ENCODE measurements at regions not wholly inside any gene's neighbourhood (a gene's known extent, or its start where the extent isn't known, plus 50 kb on each side); places are given as distances from the start of the nearest gene placed in this dataset.

DNA sequence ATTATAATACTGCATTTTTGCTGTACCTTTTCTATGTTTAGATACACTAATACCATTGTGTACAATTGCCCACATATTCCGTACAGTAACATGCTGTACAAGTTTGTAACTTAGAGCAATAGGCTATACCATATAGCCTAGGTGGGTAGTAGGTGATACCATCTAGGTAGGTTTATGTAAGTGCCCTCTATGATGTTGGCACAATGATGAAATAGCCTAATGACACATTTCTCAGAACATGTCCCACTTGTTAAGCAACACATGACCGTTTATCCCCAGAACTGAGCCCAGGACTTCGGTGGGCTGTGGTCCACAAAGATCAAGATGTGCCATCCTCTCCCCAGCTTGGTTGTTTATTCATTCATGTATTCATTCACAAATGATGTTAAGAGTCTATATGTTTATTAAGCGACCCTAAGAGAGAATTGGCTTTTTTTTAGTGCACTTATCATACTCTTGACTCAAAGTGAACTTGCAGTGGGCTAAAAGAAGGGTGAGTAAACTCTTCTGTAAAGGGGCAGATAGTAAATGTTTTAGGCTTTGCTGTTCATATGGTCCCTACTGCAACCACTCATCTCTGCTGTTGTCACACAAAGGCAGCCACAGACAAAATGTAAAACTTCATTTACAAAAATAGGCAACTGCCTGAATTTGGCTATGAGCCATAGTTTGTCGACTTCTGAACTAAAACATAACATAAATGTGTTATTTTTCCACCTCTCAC lies 110.8 kb downstream of the NDUFA12 start:
- 62 to 71% methylated on average over 5 of the region's 5 CpGs for WGBS, 2 donors

DNA sequence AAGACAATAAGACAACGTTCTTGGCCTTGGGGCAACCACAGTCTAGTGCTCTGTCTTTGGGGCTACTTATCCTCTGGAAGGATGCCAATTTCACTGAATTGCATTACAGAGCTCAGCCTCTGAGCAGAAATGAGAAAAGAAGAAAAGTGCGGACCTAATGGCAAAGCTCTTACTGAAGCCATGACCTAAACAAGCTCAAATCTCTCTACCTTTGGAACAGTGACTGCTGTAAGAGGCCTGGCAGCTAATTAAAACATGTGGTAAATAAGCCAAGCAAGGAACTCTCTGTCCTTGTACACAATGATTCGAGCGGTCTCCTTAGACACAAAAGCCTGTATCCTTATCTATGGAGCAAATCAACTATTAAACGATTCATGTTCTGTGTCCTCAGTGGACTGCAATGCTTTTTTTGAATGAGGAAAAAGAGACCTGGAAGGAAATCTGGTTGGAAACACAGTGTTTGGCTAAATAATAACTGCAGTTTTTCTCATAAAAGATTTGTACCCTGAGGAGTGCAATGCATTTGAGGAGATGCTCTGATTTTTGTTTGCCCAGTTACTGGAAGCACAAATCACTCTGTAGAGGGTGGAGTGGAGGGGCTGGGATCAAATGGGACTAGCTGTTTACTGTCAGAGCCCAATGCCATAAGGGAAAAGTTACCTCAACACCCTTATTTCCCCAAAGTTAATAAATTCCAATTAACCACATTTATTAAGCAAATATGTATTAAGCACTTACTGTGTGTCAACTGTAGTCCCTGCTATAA lies 113.9 kb downstream of the NDUFA12 start:
- 39 to 44% methylated on average over 5 of the region's 5 CpGs for WGBS, 2 donors
- Histone ChIP-seq H3K27me3 (no peaks in the 10 kb centered on the region), H3K9me3 (no peaks in the 10 kb centered on the region), H3K27ac (no peak overlapping the region), H3K4me1 (peaks cover 5 to 9% of the 10 kb centered on the region in 2 donors), H3K36me3 (no peaks in the 10 kb centered on the region), H3K4me3 (replicated peaks in 1 of 3) (no peak overlapping the region)
- TF ChIP-seq, protein P1, sequence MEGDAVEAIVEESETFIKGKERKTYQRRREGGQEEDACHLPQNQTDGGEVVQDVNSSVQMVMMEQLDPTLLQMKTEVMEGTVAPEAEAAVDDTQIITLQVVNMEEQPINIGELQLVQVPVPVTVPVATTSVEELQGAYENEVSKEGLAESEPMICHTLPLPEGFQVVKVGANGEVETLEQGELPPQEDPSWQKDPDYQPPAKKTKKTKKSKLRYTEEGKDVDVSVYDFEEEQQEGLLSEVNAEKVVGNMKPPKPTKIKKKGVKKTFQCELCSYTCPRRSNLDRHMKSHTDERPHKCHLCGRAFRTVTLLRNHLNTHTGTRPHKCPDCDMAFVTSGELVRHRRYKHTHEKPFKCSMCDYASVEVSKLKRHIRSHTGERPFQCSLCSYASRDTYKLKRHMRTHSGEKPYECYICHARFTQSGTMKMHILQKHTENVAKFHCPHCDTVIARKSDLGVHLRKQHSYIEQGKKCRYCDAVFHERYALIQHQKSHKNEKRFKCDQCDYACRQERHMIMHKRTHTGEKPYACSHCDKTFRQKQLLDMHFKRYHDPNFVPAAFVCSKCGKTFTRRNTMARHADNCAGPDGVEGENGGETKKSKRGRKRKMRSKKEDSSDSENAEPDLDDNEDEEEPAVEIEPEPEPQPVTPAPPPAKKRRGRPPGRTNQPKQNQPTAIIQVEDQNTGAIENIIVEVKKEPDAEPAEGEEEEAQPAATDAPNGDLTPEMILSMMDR (IDR thresholded peaks at IDR 0.05): no peak
- TF ChIP-seq POLR2A (IDR thresholded peaks at IDR 0.05): no peak
- intact Hi-C loops (cut with DNase I): no loop called here
- no peak for DNase-seq

More for the DNA sequence above, 110.8 kb downstream of the NDUFA12 start:
- no peak overlapping the region for H3K27ac ChIP-seq
- intact Hi-C loops (cut with DNase I): no loop called here
- TF ChIP-seq POLR2A (IDR thresholded peaks at IDR 0.05): no peak
- TF ChIP-seq, protein P1 (IDR thresholded peaks at IDR 0.05): no peak
- no peaks in the 10 kb centered on the region for H3K36me3 ChIP-seq
- no peak for DNase-seq
- no peaks in the 10 kb centered on the region for H3K9me3 ChIP-seq
- peaks cover 5 to 9% of the 10 kb centered on the region in 2 donors for H3K4me1 ChIP-seq
- no peaks in the 10 kb centered on the region for H3K27me3 ChIP-seq
- H3K4me3 ChIP-seq (replicated peaks in 1 of 3): no peak overlapping the region

DNA sequence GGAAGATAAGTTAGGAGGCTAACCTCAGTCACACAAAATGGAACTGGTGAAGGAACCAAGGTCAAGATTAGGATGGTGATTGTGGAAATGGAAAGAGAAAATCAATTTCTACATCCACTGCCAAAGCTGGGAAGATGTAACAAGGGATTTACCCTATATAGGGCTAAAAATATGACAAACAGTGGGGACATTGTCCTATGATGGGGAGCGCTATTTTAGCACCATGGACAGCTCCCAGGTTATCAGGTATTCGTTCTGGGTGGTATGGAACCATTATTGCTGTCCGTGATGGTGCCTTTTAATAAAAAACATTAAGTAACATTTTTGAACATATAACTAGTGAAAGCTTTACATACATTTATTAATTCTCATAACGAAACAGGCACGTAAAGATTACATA lies 124.0 kb downstream of the NDUFA12 start:
- DNase-seq: peak in 1 of 2 donors; percentile 40
- no peak overlapping the region for H3K27ac ChIP-seq
- no peaks in the 10 kb centered on the region for H3K27me3 ChIP-seq
- WGBS, 2 donors: 42 to 44% methylated on average over 5 of the region's 5 CpGs
- no peak for TF ChIP-seq POLR2A (IDR thresholded peaks at IDR 0.05)
- TF ChIP-seq, protein P1 (IDR thresholded peaks at IDR 0.05): no peak
- no peaks in the 10 kb centered on the region for H3K9me3 ChIP-seq
- intact Hi-C loops (cut with DNase I): no loop called here
- H3K36me3 ChIP-seq: no peaks in the 10 kb centered on the region
- H3K4me3 ChIP-seq (replicated peaks in 1 of 3): no peak overlapping the region
- peaks cover 7% of the 10 kb centered on the region in 2 donors for H3K4me1 ChIP-seq

DNA sequence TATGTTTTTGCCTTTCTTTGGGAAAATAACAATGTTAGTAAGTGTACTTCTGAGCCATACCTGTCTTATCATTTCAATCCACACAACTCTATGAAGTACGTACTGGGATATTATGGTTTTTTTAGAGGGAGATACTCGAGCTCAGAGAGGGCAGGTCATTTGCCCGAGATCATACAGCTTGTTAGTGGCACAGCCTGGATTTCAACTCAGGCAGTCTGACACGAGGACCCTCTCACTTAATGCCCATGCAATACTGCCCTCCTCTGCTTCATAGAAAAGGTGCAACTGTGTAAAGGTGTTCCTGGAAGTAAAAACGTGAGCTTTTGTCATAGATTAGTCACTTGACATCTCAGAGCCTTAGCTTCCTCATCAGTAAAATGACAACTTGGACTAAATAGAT lies 128.0 kb downstream of the NDUFA12 start:
- Histone ChIP-seq H3K9me3 (no peaks in the 10 kb centered on the region), H3K36me3 (no peaks in the 10 kb centered on the region), H3K27ac (peak overlapping the region; percentile 31 to 70 (median 55)), H3K27me3 (no peaks in the 10 kb centered on the region), H3K4me1 (peaks cover 30 to 35% of the 10 kb centered on the region in 2 donors), H3K4me3 (replicated peaks in 1 of 3) (no peak overlapping the region)
- intact Hi-C loops (cut with DNase I): no loop called here
- peak; percentile 27 to 42 for DNase-seq
- no peak for TF ChIP-seq POLR2A (IDR thresholded peaks at IDR 0.05)
- TF ChIP-seq, protein P1 (IDR thresholded peaks at IDR 0.05): peak in 4 of 6 experiments; percentile 39 to 66 (median 54)
- WGBS, 2 donors: 44 to 55% methylated on average over 5 of the region's 5 CpGs
